ENCODE measurements at regions not wholly inside any gene's neighbourhood (a gene's known extent, or its start where the extent isn't known, plus 50 kb on each side); places are given as distances from the start of the nearest gene placed in this dataset.

GRCh38 chr10:65827359-65827758 is 1098.5 kb upstream of the LRRTM3 start:
- no peak for TF ChIP-seq CTCF (IDR thresholded peaks at IDR 0.05; ENCODE audit: borderline replicate concordance, insufficient read depth, low read depth, low read length)
- no peak overlapping the region for H3K4me3 ChIP-seq (ENCODE audit: low read depth, low read length)

- TF ChIP-seq CTCF (IDR thresholded peaks at IDR 0.05; ENCODE audit: borderline replicate concordance, insufficient read depth, low read depth, low read length): no peak
- H3K4me3 ChIP-seq (ENCODE audit: low read depth, low read length): no peak overlapping the region
These were observed 1087.0 kb upstream of the LRRTM3 start for GRCh38 chr10:65838811-65839210.

- no peak for TF ChIP-seq CTCF (IDR thresholded peaks at IDR 0.05; ENCODE audit: borderline replicate concordance, insufficient read depth, low read depth, low read length)
- no peak overlapping the region for H3K4me3 ChIP-seq (ENCODE audit: low read depth, low read length)
These were observed 1082.6 kb upstream of the LRRTM3 start for GRCh38 chr10:65843203-65843602.

- no peak overlapping the region for H3K4me3 ChIP-seq (ENCODE audit: low read depth, low read length)
- TF ChIP-seq CTCF (IDR thresholded peaks at IDR 0.05; ENCODE audit: borderline replicate concordance, insufficient read depth, low read depth, low read length): no peak
These were observed 1079.9 kb upstream of the LRRTM3 start for GRCh38 chr10:65845916-65846315.

GRCh38 chr10:65846541-65846940 is 1079.3 kb upstream of the LRRTM3 start:
- no peak for TF ChIP-seq CTCF (IDR thresholded peaks at IDR 0.05; ENCODE audit: borderline replicate concordance, insufficient read depth, low read depth, low read length)
- H3K4me3 ChIP-seq (ENCODE audit: low read depth, low read length): no peak overlapping the region

- no peak overlapping the region for H3K4me3 ChIP-seq (ENCODE audit: low read depth, low read length)
These were observed 1078.9 kb upstream of the LRRTM3 start for GRCh38 chr10:65846949-65847348.

More at GRCh38 chr10:65846949-65847348, 1078.9 kb upstream of the LRRTM3 start:
- no peak for TF ChIP-seq CTCF (IDR thresholded peaks at IDR 0.05; ENCODE audit: borderline replicate concordance, insufficient read depth, low read depth, low read length)

Measured in GM12875 (cell line).